ENCODE measurements at regions not wholly inside any gene's neighbourhood (a gene's known extent, or its start where the extent isn't known, plus 50 kb on each side); places are given as distances from the start of the nearest gene placed in this dataset.

DNA sequence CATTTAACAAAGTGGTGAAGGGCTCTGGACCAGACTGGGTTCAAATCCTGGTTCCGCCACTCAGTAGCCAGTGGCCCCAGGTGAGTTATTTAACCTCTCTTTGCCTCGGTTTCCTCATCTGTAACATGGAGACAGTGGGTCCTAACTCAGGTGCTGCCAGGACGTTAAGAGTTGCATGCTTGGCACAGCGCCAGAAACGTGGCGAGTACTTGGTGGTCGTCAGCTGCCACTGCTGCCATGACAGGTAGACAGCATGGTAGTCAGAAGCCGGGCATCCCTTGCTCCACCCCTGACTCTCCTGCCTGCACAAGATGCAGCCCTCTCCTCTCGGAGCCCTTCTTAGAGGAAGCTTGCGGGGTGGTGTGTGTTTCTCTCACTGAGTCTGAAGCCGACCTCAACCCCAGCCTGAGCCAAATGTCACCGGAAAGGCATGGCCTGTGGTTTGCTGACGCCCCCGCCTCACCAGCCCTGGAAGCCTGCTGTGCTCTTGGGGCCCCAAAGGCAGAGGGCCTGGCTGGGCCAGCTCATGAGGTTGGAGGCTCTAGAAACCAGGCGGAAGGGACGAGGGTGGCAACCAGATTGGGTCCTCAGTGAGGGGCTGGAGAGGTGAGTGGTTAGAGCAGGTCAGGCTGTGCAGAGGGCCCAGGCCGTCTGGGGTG lies 160.8 kb upstream of the TLE3 start:
- H3K4me3 ChIP-seq, result no peak overlapping the region
- WGBS, 2 donors, result 55 to 62% methylated on average over 17 of the region's 17 CpGs
- H3K9me3 ChIP-seq, result no peaks in the 10 kb centered on the region
- intact Hi-C loops (cut with DNase I), result no loop called here
- H3K36me3 ChIP-seq, result no peaks in the 10 kb centered on the region
- peaks cover 0 to 8% (median 0%) of the 10 kb centered on the region in 3 donors for H3K4me1 ChIP-seq
- H3K27ac ChIP-seq, result no peak overlapping the region
- TF ChIP-seq, protein P1, sequence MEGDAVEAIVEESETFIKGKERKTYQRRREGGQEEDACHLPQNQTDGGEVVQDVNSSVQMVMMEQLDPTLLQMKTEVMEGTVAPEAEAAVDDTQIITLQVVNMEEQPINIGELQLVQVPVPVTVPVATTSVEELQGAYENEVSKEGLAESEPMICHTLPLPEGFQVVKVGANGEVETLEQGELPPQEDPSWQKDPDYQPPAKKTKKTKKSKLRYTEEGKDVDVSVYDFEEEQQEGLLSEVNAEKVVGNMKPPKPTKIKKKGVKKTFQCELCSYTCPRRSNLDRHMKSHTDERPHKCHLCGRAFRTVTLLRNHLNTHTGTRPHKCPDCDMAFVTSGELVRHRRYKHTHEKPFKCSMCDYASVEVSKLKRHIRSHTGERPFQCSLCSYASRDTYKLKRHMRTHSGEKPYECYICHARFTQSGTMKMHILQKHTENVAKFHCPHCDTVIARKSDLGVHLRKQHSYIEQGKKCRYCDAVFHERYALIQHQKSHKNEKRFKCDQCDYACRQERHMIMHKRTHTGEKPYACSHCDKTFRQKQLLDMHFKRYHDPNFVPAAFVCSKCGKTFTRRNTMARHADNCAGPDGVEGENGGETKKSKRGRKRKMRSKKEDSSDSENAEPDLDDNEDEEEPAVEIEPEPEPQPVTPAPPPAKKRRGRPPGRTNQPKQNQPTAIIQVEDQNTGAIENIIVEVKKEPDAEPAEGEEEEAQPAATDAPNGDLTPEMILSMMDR (IDR thresholded peaks at IDR 0.05), result no peak
- H3K27me3 ChIP-seq, result no peaks in the 10 kb centered on the region
- peak; percentile 38 to 61 (median 51) for ATAC-seq
- peak; percentile 11 to 85 (median 52) for DNase-seq
- FAIRE-seq, result no peak

DNA sequence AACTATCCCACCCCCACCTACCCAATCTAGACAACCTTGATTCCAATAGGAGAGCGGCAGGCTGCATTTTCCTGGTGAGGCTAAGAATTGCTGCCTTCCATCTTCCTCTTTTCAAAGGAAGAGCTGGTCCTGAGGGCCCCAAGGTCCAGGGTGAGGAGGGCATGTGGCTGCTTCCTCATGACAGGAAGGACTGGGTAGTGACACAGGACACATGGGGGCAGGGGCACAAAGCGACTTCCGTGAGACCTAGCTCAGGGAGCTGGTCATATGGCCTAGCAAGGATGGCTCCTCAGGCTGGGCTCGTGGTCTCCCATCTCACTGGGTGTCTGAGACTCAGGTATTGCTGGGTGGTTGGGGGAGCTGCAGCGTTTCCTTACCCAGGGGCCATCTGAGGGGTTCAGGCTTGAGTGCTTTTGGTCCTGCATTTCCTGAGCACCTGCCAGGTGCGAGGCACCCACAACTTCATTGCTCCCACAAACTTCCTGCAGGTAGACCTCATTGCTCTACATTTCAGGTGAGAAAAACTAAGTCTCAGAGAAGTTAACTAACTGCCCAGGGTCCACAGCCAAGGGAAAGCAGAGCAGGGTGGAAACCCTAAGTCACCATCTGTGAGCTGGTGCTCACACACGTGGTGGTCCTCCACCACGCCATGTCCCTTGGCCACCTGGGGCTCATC lies 160.0 kb upstream of the TLE3 start:
- Histone ChIP-seq H3K4me1 (peaks cover 0 to 8% (median 0%) of the 10 kb centered on the region in 3 donors), H3K27me3 (no peaks in the 10 kb centered on the region), H3K36me3 (no peaks in the 10 kb centered on the region), H3K4me3 (no peak overlapping the region), H3K9me3 (no peaks in the 10 kb centered on the region), H3K27ac (no peak overlapping the region)
- FAIRE-seq (no peak), DNase-seq (peak in 2 of 6 donors; percentile 35 to 44), ATAC-seq (peak in 1 of 4 donors; percentile 33)
- TF ChIP-seq, protein P1 (IDR thresholded peaks at IDR 0.05), result no peak
- 89 to 96% methylated on average over 8 of the region's 8 CpGs for WGBS, 2 donors
- intact Hi-C loops (cut with DNase I), result no loop called here

DNA sequence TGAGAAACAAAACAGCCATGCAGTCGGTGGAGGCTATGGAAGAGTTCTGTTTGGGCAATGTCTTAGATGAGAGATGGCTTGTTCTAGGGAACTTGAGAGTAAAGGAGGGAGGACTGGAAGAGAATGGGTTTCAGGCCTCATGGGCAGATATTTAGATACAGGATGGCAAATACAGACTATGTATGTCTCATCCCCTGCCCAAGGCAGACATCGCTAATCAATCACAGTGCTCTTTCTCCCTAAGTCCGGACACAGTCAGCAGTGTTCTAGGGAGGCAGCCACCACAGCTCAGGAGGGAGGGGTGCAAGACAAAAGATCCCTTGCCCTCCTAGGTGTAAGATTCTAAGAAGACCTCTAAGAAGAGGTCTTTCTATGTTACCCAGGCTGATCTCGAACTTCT lies 159.3 kb upstream of the TLE3 start:
- FAIRE-seq (no peak), ATAC-seq (no peak), DNase-seq (no peak)
- no peaks in the 10 kb centered on the region for H3K9me3 ChIP-seq
- WGBS, 2 donors, result 92 to 93% methylated on average over 4 of the region's 4 CpGs
- H3K36me3 ChIP-seq, result no peaks in the 10 kb centered on the region
- TF ChIP-seq, protein P1 (IDR thresholded peaks at IDR 0.05), result no peak
- H3K27ac ChIP-seq, result no peak overlapping the region
- H3K4me3 ChIP-seq, result no peak overlapping the region
- H3K4me1 ChIP-seq, result peaks cover 0 to 8% (median 0%) of the 10 kb centered on the region in 3 donors
- intact Hi-C loops (cut with DNase I), result no loop called here
- no peaks in the 10 kb centered on the region for H3K27me3 ChIP-seq

DNA sequence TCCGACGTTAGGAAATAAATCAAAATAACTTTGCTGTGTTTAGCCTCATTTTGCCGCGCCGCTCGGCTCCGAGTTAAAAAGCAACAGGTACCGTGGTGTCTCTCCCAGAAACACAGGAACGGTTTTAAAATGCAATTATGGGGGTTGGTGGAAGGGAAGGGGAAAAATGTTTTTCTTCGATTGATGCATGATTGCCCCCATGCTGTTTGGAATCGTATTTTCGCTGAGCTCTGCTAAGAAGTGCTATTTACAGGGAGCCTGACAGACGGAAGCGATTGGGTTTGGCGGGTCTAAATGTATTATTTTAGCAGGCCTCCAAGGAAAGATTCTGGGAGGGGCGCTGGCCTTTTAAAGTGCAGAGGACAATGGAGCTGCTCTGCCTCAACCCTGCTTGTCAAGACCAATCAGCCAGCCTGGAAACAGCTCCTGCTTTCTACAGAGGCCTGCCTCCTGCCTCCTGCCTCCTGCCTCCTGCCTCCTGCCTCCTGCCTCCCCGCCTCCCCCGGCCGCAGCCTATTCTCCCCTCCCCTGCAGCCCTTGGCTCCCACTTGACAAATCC lies 156.7 kb upstream of the TLE3 start:
- intact Hi-C loops (cut with DNase I), result no loop called here
- ATAC-seq (no peak), FAIRE-seq (no peak), DNase-seq (peak in 1 of 6 donors; percentile 33)
- no peak overlapping the region for H3K27ac ChIP-seq
- H3K36me3 ChIP-seq, result no peaks in the 10 kb centered on the region
- H3K27me3 ChIP-seq, result no peaks in the 10 kb centered on the region
- TF ChIP-seq, protein P1 (IDR thresholded peaks at IDR 0.05), result no peak
- H3K4me1 ChIP-seq, result peaks cover 0 to 8% (median 0%) of the 10 kb centered on the region in 3 donors
- no peak overlapping the region for H3K4me3 ChIP-seq
- 90 to 91% methylated on average over 19 of the region's 19 CpGs for WGBS, 2 donors
- H3K9me3 ChIP-seq, result no peaks in the 10 kb centered on the region
